Esophagus muscularis mucosa (tissue), 4 donors: ENCODE measurements at regions not wholly inside any gene's neighbourhood (a gene's known extent, or its start where the extent isn't known, plus 50 kb on each side); places are given as distances from the start of the nearest gene placed in this dataset.
A peak's percentile ranks its signal among the peaks of the same experiment; 100 is the strongest.

Experiments
- DNase-seq: peaks from one replicate; pipeline ENCODE4 v3.0.0-alpha.2; 2017; ENCODE audit errors: extremely low spot score
- H3K27ac ChIP-seq, 4 donors: fragments of 200-600 bp; sonication (generic); replicated peaks in 1 of 4; 1 replicate in 3 of 4; 2 replicates in 1 of 4; pipeline ENCODE4 v1.5.1; 2016 to 2019; ENCODE audit warnings: mild to moderate bottlenecking in 1 of 4
- H3K27me3 ChIP-seq, 4 donors: fragments of 200-600 bp; sonication (generic); one replicate each; pipeline versions ENCODE4 v1.5.1 to v1.6.0; 2016 to 2019
- H3K36me3 ChIP-seq, 4 donors: fragments of 200-600 bp; sonication (generic); one replicate each; pipeline ENCODE4 v1.5.1; 2016 to 2019
- H3K4me1 ChIP-seq, 4 donors: fragments of 200-600 bp; sonication (generic); one replicate each; pipeline ENCODE4 v1.5.1; 2016 to 2019
- H3K4me3 ChIP-seq, 4 donors: fragments of 200-600 bp; sonication (generic); 1 replicate in 2 of 4; 2 replicates in 2 of 4; pipeline ENCODE4 v1.5.1; 2016 to 2019; ENCODE audit warnings: mild to moderate bottlenecking in 4 of 4, moderate library complexity in 1 of 4
- H3K9me3 ChIP-seq, 4 donors: fragments of 200-600 bp; sonication (generic); 1 replicate in 3 of 4; 2 replicates in 1 of 4; pipeline ENCODE4 v1.5.1; 2016 to 2019
- EP300 ChIP-seq: sonication (generic); formaldehyde crosslinking; IDR thresholded peaks from one replicate; pipeline ENCODE4 v1.6.1; 2017; ENCODE audit warnings: antibody characterized with exemption
- POLR2A ChIP-seq: fragments of 450-650 bp; IDR thresholded peaks from one replicate; pipeline ENCODE4 v1.6.1; 2017; ENCODE audit warnings: antibody characterized with exemption, moderate library complexity, mild to moderate bottlenecking, low read depth
- POLR2AphosphoS5 ChIP-seq, 2 donors: sonication (generic); formaldehyde crosslinking; IDR thresholded peaks; one replicate each; pipeline ENCODE4 v1.6.1; 2017; ENCODE audit warnings: antibody characterized with exemption in 2 of 2
- WGBS: methylation state at CpG from one replicate; pipeline ENCODE4 v1.1.5; 2018; 5-methylcytosine and 5-hydroxymethylcytosine counted together
- intact Hi-C: fragments of 100-400 bp; cut with DNase I; formaldehyde crosslinking; loops from one replicate; pipeline ENCODE4 v1.15.1; 2023
- TF ChIP-seq, protein P1 (sequence below), 3 experiments: fragments of 200-600 bp in 2 of 3; fragments of 450-650 bp in 1 of 3; sonication (generic) in 2 of 3; IDR thresholded peaks; one replicate each; pipeline ENCODE4 v1.5.1; 2017 to 2019; ENCODE audit warnings: antibody characterized with exemption in 3 of 3, mild to moderate bottlenecking in 2 of 3, moderate library complexity in 1 of 3

- intact Hi-C loops, result no loop called here
- no peak overlapping the region for H3K27ac ChIP-seq
- TF ChIP-seq, protein P1, sequence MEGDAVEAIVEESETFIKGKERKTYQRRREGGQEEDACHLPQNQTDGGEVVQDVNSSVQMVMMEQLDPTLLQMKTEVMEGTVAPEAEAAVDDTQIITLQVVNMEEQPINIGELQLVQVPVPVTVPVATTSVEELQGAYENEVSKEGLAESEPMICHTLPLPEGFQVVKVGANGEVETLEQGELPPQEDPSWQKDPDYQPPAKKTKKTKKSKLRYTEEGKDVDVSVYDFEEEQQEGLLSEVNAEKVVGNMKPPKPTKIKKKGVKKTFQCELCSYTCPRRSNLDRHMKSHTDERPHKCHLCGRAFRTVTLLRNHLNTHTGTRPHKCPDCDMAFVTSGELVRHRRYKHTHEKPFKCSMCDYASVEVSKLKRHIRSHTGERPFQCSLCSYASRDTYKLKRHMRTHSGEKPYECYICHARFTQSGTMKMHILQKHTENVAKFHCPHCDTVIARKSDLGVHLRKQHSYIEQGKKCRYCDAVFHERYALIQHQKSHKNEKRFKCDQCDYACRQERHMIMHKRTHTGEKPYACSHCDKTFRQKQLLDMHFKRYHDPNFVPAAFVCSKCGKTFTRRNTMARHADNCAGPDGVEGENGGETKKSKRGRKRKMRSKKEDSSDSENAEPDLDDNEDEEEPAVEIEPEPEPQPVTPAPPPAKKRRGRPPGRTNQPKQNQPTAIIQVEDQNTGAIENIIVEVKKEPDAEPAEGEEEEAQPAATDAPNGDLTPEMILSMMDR (IDR thresholded peaks at IDR 0.05), result no peak
- TF ChIP-seq EP300 (no peak), POLR2AphosphoS5 (IDR thresholded peaks at IDR 0.05) (no peak), POLR2A (no peak)
- 93% methylated on average over 3 of the region's 3 CpGs for WGBS
- H3K4me1 ChIP-seq, result no peaks in the 10 kb centered on the region
- no peak for DNase-seq
- no peaks in the 10 kb centered on the region for H3K9me3 ChIP-seq
- H3K4me3 ChIP-seq, result no peak overlapping the region
- H3K27me3 ChIP-seq, result no peaks in the 10 kb centered on the region
- no peaks in the 10 kb centered on the region for H3K36me3 ChIP-seq
Measured at GRCh38 chr5:63131626-63132285, 553.1 kb downstream of the LRRC70 start.

DNA sequence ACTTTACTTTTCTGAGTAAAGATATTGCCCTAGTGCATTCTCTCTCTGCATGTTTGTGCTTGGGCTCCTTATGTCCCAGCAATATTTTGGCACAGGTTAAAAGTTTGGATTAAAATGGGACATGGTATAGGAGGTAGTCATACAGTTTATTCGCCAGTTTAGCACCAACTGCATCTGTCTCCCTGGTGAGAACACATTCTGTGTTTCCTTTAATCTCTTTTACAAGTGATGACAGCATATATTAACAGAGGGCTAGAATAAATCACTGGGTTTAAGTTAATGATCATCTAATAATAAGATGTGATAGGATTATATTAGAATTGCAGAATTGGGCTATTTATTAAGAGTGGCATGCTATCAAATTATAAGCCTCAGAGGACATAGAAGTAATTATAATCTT, 550.1 kb downstream of the LRRC70 start:
- Histone ChIP-seq H3K27ac (no peak overlapping the region), H3K36me3 (no peaks in the 10 kb centered on the region), H3K27me3 (no peaks in the 10 kb centered on the region), H3K4me3 (no peak overlapping the region), H3K9me3 (no peaks in the 10 kb centered on the region), H3K4me1 (no peaks in the 10 kb centered on the region)
- WGBS, result 76% methylated on average over 1 of the region's 1 CpG
- intact Hi-C loops, result no loop called here
- DNase-seq, result no peak
- TF ChIP-seq, protein P1 (IDR thresholded peaks at IDR 0.05), result no peak
- TF ChIP-seq EP300 (no peak), POLR2A (no peak), POLR2AphosphoS5 (IDR thresholded peaks at IDR 0.05) (no peak)

DNA sequence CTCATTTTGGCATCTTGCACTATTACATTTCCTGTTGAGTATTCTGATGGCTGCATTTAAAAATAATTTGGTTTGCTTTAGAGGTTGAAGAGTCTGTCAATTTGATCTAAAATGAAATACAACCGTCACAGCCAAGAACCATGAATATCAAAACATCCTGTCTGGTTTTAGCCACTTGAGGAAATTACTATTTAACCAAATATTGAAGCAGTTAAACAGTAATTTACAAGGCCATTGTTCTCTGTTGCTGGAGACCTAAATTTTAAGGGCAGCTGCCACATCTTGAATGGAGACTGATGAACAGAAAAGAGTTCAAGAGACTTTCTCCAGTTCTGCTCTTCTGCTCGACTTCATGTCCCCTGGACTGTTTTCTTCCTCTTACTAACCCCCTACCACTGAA, 549.4 kb downstream of the LRRC70 start:
- intact Hi-C loops, result no loop called here
- no peak overlapping the region for H3K27ac ChIP-seq
- no peak overlapping the region for H3K4me3 ChIP-seq
- no peaks in the 10 kb centered on the region for H3K4me1 ChIP-seq
- no peaks in the 10 kb centered on the region for H3K9me3 ChIP-seq
- TF ChIP-seq POLR2AphosphoS5 (IDR thresholded peaks at IDR 0.05) (no peak), EP300 (no peak), POLR2A (no peak)
- TF ChIP-seq, protein P1 (IDR thresholded peaks at IDR 0.05), result no peak
- WGBS, result 51% methylated on average over 2 of the region's 2 CpGs
- H3K27me3 ChIP-seq, result no peaks in the 10 kb centered on the region
- H3K36me3 ChIP-seq, result no peaks in the 10 kb centered on the region
- DNase-seq, result no peak

GRCh38 chr5:63127054-63127453, 548.4 kb downstream of the LRRC70 start:
- 79% methylated on average over 2 of the region's 2 CpGs for WGBS
- Histone ChIP-seq H3K36me3 (no peaks in the 10 kb centered on the region), H3K9me3 (no peaks in the 10 kb centered on the region), H3K27me3 (no peaks in the 10 kb centered on the region), H3K4me1 (no peaks in the 10 kb centered on the region), H3K4me3 (no peak overlapping the region), H3K27ac (no peak overlapping the region)
- TF ChIP-seq POLR2AphosphoS5 (IDR thresholded peaks at IDR 0.05) (no peak), EP300 (no peak), POLR2A (no peak)
- TF ChIP-seq, protein P1 (IDR thresholded peaks at IDR 0.05), result no peak
- no peak for DNase-seq
- intact Hi-C loops, result no loop called here

- intact Hi-C loops, result no loop called here
- no peak for DNase-seq
- Histone ChIP-seq H3K4me1 (no peaks in the 10 kb centered on the region), H3K36me3 (no peaks in the 10 kb centered on the region), H3K9me3 (no peaks in the 10 kb centered on the region), H3K4me3 (no peak overlapping the region), H3K27me3 (no peaks in the 10 kb centered on the region), H3K27ac (no peak overlapping the region)
- WGBS, result 42% methylated on average over 2 of the region's 2 CpGs
- TF ChIP-seq EP300, result no peak
- TF ChIP-seq, protein P1 (IDR thresholded peaks at IDR 0.05), result peak in 2 of 3 experiments; percentile 4 to 38
Measured at GRCh38 chr5:63125862-63126261, 547.2 kb downstream of the LRRC70 start.
